ENCODE measurements at regions not wholly inside any gene's neighbourhood (a gene's known extent, or its start where the extent isn't known, plus 50 kb on each side); places are given as distances from the start of the nearest gene placed in this dataset.

DNA sequence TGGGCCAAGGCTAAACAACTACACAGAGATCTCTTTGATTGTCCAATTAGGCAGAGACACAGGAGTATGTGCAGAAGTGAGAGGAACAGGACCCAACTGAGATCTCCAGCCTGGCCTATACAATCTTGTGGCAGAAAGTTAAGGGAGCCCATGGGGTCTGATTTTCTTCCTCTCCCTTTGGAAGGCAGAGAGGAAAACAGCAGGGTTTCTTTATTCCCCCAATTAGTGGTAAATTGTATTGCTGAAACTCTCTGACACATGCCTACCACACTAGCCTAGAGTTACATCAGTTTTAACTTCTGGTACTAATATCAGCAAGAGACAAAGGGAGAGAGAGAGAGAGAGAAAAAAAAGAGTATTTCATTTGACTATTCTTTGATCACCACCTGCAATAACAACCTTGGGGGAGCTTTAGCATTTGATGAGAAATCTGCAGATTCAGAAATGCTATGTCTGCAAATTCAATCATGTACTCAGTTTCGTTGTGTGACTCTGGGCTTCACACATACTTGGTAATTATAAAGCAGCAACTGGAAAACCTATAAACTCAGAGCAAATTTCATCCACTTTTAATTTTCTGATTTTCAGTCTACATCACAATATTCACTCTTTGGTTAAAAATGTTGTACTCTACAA, 260.3 kb upstream of the SPTLC3 start:
- no peak for TF ChIP-seq USF1 (IDR thresholded peaks at IDR 0.05)
- TF ChIP-seq, protein P1, sequence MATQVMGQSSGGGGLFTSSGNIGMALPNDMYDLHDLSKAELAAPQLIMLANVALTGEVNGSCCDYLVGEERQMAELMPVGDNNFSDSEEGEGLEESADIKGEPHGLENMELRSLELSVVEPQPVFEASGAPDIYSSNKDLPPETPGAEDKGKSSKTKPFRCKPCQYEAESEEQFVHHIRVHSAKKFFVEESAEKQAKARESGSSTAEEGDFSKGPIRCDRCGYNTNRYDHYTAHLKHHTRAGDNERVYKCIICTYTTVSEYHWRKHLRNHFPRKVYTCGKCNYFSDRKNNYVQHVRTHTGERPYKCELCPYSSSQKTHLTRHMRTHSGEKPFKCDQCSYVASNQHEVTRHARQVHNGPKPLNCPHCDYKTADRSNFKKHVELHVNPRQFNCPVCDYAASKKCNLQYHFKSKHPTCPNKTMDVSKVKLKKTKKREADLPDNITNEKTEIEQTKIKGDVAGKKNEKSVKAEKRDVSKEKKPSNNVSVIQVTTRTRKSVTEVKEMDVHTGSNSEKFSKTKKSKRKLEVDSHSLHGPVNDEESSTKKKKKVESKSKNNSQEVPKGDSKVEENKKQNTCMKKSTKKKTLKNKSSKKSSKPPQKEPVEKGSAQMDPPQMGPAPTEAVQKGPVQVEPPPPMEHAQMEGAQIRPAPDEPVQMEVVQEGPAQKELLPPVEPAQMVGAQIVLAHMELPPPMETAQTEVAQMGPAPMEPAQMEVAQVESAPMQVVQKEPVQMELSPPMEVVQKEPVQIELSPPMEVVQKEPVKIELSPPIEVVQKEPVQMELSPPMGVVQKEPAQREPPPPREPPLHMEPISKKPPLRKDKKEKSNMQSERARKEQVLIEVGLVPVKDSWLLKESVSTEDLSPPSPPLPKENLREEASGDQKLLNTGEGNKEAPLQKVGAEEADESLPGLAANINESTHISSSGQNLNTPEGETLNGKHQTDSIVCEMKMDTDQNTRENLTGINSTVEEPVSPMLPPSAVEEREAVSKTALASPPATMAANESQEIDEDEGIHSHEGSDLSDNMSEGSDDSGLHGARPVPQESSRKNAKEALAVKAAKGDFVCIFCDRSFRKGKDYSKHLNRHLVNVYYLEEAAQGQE (IDR thresholded peaks at IDR 0.05; ENCODE audit: low read depth), result no peak
- no peak for TF ChIP-seq CREB1 (IDR thresholded peaks at IDR 0.05; ENCODE audit: low read depth)
- TF ChIP-seq TCF12 (IDR thresholded peaks at IDR 0.05; ENCODE audit: low read depth), result no peak
- no peak for TF ChIP-seq FOXM1 (IDR thresholded peaks at IDR 0.05; ENCODE audit: borderline replicate concordance, low read depth)
- TF ChIP-seq TAF1 (IDR thresholded peaks at IDR 0.05; ENCODE audit: low read depth), result no peak
- TF ChIP-seq EGR1 (IDR thresholded peaks at IDR 0.05), result no peak
- no peak for TF ChIP-seq RAD21 (IDR thresholded peaks at IDR 0.05; ENCODE audit: low read depth)

- TF ChIP-seq EGR1 (IDR thresholded peaks at IDR 0.05), result no peak
- TF ChIP-seq, protein P1 (IDR thresholded peaks at IDR 0.05; ENCODE audit: low read depth), result no peak
- TF ChIP-seq TAF1 (IDR thresholded peaks at IDR 0.05; ENCODE audit: low read depth), result no peak
- TF ChIP-seq CREB1 (IDR thresholded peaks at IDR 0.05; ENCODE audit: low read depth), result no peak
- no peak for TF ChIP-seq NFIC (IDR thresholded peaks at IDR 0.05)
- no peak for TF ChIP-seq EP300 (IDR thresholded peaks at IDR 0.05; ENCODE audit: borderline replicate concordance)
- no peak for TF ChIP-seq YY1 (IDR thresholded peaks at IDR 0.05; ENCODE audit: low read depth)
- TF ChIP-seq CEBPB (IDR thresholded peaks at IDR 0.05), result no peak
- TF ChIP-seq, protein P2, sequence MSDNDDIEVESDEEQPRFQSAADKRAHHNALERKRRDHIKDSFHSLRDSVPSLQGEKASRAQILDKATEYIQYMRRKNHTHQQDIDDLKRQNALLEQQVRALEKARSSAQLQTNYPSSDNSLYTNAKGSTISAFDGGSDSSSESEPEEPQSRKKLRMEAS (IDR thresholded peaks at IDR 0.05), result no peak
- no peak for TF ChIP-seq USF1 (IDR thresholded peaks at IDR 0.05)
- no peak for TF ChIP-seq TCF12 (IDR thresholded peaks at IDR 0.05; ENCODE audit: low read depth)
- no peak for TF ChIP-seq ZBTB7A (IDR thresholded peaks at IDR 0.05; ENCODE audit: low read depth)
- TF ChIP-seq TEAD4 (IDR thresholded peaks at IDR 0.05), result no peak
- no peak for TF ChIP-seq FOXM1 (IDR thresholded peaks at IDR 0.05; ENCODE audit: borderline replicate concordance, low read depth)
- no peak for TF ChIP-seq RAD21 (IDR thresholded peaks at IDR 0.05; ENCODE audit: low read depth)
Observed at GRCh38 chr20:12750221-12750620, 258.6 kb upstream of the SPTLC3 start.

GRCh38 chr20:12762725-12763124, 246.0 kb upstream of the SPTLC3 start:
- TF ChIP-seq USF1 (IDR thresholded peaks at IDR 0.05) (no peak), NFIC (IDR thresholded peaks at IDR 0.05) (no peak), CREB1 (IDR thresholded peaks at IDR 0.05; ENCODE audit: low read depth) (no peak), EP300 (IDR thresholded peaks at IDR 0.05; ENCODE audit: borderline replicate concordance) (no peak), EGR1 (IDR thresholded peaks at IDR 0.05) (no peak), ZBTB7A (IDR thresholded peaks at IDR 0.05; ENCODE audit: low read depth) (no peak)

DNA sequence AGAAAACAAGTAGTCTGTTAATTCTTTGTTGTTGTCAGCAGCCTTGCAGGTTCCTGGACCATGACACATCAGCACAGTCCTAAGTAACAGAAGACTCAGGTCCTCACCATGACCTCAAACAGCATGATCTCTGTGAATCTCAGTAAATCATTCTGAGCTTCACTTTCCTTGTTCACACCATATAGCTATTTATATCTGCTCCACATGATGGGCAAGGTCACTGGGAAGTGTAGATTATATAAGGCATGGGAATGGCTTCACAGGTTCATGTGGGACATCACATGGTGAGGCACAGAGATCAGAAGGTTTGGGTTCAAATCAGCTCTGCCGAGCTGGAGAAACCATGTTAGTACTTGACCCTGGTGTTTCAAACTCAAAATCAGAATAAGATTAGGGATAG, 245.4 kb upstream of the SPTLC3 start:
- TF ChIP-seq TEAD4 (IDR thresholded peaks at IDR 0.05) (no peak), EP300 (IDR thresholded peaks at IDR 0.05; ENCODE audit: borderline replicate concordance) (no peak), EGR1 (IDR thresholded peaks at IDR 0.05) (no peak), USF1 (IDR thresholded peaks at IDR 0.05) (no peak), FOXM1 (IDR thresholded peaks at IDR 0.05; ENCODE audit: borderline replicate concordance, low read depth) (no peak), YY1 (IDR thresholded peaks at IDR 0.05; ENCODE audit: low read depth) (no peak), TAF1 (IDR thresholded peaks at IDR 0.05; ENCODE audit: low read depth) (no peak), ZBTB7A (IDR thresholded peaks at IDR 0.05; ENCODE audit: low read depth) (no peak), CREB1 (IDR thresholded peaks at IDR 0.05; ENCODE audit: low read depth) (no peak), RAD21 (IDR thresholded peaks at IDR 0.05; ENCODE audit: low read depth) (no peak)
- TF ChIP-seq, protein P2 (IDR thresholded peaks at IDR 0.05), result no peak
- TF ChIP-seq, protein P1 (IDR thresholded peaks at IDR 0.05; ENCODE audit: low read depth), result no peak

Data from Ishikawa (cell line).